Keratinocyte (primary cell): ENCODE measurements at regions not wholly inside any gene's neighbourhood (a gene's known extent, or its start where the extent isn't known, plus 50 kb on each side); places are given as distances from the start of the nearest gene placed in this dataset.

Source experiments
- DNase-seq: peaks from one replicate; pipeline ENCODE4 v3.0.0-alpha.2; 2011; ENCODE audit warnings: low read depth, missing footprints, low spot score
- FAIRE-seq: peaks from 2 replicates; lab custom pipeline; 2011; peaks lifted over from hg19 to GRCh38; lab: Jason Lieb, UNC
- H2AFZ ChIP-seq: 2 replicates; pipeline ENCODE4 v1.6.0; 2012; ENCODE audit warnings: low read length, control low read depth, inconsistent platforms; ENCODE audit not compliant: control insufficient read depth
- H3K27ac ChIP-seq: 2 replicates; pipeline ENCODE4 v1.5.1; 2011; ENCODE audit warnings: low read length; ENCODE audit not compliant: control insufficient read depth, insufficient read depth
- H3K27me3 ChIP-seq: 3 replicates; pipeline ENCODE4 v1.6.0; 2011; ENCODE audit warnings: low read length; ENCODE audit not compliant: control insufficient read depth, insufficient read depth; ENCODE audit errors: extremely low read depth
- H3K36me3 ChIP-seq, 2 experiments: 2 replicates in 1 of 2; 3 replicates in 1 of 2; pipeline ENCODE4 v1.5.1; 2011; ENCODE audit warnings: low read length in 2 of 2, mild to moderate bottlenecking in 1 of 2; ENCODE audit not compliant: control insufficient read depth in 2 of 2, insufficient read depth in 2 of 2; ENCODE audit errors: extremely low read depth in 1 of 2
- H3K4me1 ChIP-seq: 3 replicates; pipeline ENCODE4 v1.5.1; 2011; ENCODE audit warnings: low read length; ENCODE audit not compliant: control insufficient read depth, insufficient read depth; ENCODE audit errors: extremely low read depth
- H3K4me2 ChIP-seq: 3 replicates; pipeline ENCODE4 v1.6.0; 2011; ENCODE audit warnings: low read depth, low read length; ENCODE audit not compliant: control insufficient read depth, insufficient read depth; ENCODE audit errors: extremely low read depth
- H3K4me3 ChIP-seq, 3 experiments: fragments of 200-600 bp in 1 of 3; sonication (generic) in 1 of 3; 2 replicates in 2 of 3; 3 replicates in 1 of 3; pipeline ENCODE4 v1.5.1; 2011 to 2016; ENCODE audit warnings: low read length in 3 of 3, mild to moderate bottlenecking in 3 of 3, control low read depth in 2 of 3, inconsistent platforms in 1 of 3, low read depth in 1 of 3, mixed read lengths in 1 of 3, mixed run types in 1 of 3, moderate library complexity in 1 of 3; ENCODE audit not compliant: control insufficient read depth in 2 of 3, insufficient read depth in 2 of 3; ENCODE audit errors: extremely low read depth in 1 of 3
- H3K79me2 ChIP-seq: 2 replicates; pipeline ENCODE4 v1.6.0; 2012; ENCODE audit warnings: low read length; ENCODE audit not compliant: control insufficient read depth, insufficient read depth
- H3K9ac ChIP-seq: 3 replicates; pipeline ENCODE4 v1.6.0; 2011; ENCODE audit warnings: low read length; ENCODE audit not compliant: control insufficient read depth, insufficient read depth; ENCODE audit errors: extremely low read depth
- H3K9me1 ChIP-seq: 3 replicates; pipeline ENCODE4 v1.6.0; 2011; ENCODE audit warnings: low read length; ENCODE audit not compliant: control insufficient read depth, insufficient read depth; ENCODE audit errors: extremely low read depth
- H3K9me3 ChIP-seq: 2 replicates; pipeline ENCODE4 v1.5.1; 2012; ENCODE audit warnings: low read depth, low read length; ENCODE audit not compliant: control insufficient read depth
- H4K20me1 ChIP-seq: 3 replicates; pipeline ENCODE4 v1.6.0; 2011; ENCODE audit warnings: low read length; ENCODE audit not compliant: control insufficient read depth, insufficient read depth; ENCODE audit errors: extremely low read depth
- EZH2 ChIP-seq: IDR thresholded peaks from one replicate; pipeline ENCODE4 v1.6.1; 2012; ENCODE audit warnings: inconsistent platforms, mild to moderate bottlenecking, low read length, moderate library complexity
- dilution Hi-C: fragments of 300-500 bp; cut with MboI; formaldehyde crosslinking; loops from one replicate; pipeline ENCODE4 v1.7.0; 2020; ENCODE audit warnings: low sequenced_read_pairs; ENCODE audit not compliant: extremely low pct_ligation_motif_present
- TF ChIP-seq, protein P1 (sequence below), 3 experiments: IDR thresholded peaks in 1 of 3; conservative IDR thresholded peaks in 1 of 3; optimal IDR thresholded peaks in 1 of 3; 2 replicates in 2 of 3; 3 replicates in 1 of 3; pipeline versions ENCODE3 to v1.5.1; 2011; ENCODE audit warnings: low read length in 3 of 3, mild to moderate bottlenecking in 3 of 3, moderate library complexity in 2 of 3, control low read depth in 1 of 3, inconsistent platforms in 1 of 3; ENCODE audit not compliant: insufficient read depth in 2 of 3; ENCODE audit errors: extremely low read depth in 1 of 3

DNA sequence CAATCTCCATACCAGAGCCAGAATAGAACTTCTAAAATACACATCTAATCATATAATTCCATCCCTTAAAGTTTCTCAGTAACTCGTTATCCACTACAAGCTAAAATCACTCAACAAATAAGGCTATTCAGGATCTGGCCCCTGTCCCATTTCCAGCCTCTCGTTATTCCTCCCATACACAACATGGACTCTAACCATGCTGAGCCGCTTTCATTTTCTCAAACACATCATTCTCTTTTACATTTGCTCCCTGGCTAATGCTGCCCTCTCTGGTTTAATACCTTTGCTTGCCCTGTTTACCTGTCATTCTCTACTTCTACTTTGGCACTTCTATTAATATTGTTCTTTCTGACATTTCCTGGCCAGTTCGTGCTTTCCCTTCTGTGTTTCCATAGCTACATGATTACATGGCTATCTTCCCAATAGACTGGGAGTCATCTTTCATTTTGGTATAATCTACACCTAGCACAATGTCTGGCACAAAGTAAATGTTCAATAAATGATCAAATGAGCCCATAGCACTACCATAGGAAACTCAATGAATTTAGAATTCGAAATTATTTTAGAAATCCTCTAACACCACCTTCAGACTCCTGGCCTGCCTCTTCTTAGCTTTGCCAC, 163.6 kb upstream of the VRK2 start:
- Histone ChIP-seq H3K4me3 (no peak overlapping the region), H4K20me1 (no peaks in the 10 kb centered on the region), H3K79me2 (no peaks in the 10 kb centered on the region), H3K9me1 (no peaks in the 10 kb centered on the region), H3K27me3 (no peaks in the 10 kb centered on the region), H3K4me2 (no peak overlapping the region), H2AFZ (no peak overlapping the region), H3K9me3 (no peaks in the 10 kb centered on the region), H3K9ac (no peak overlapping the region), H3K36me3 (no peaks in the 10 kb centered on the region), H3K4me1 (no peaks in the 10 kb centered on the region), H3K27ac (no peak overlapping the region)
- TF ChIP-seq, protein P1, sequence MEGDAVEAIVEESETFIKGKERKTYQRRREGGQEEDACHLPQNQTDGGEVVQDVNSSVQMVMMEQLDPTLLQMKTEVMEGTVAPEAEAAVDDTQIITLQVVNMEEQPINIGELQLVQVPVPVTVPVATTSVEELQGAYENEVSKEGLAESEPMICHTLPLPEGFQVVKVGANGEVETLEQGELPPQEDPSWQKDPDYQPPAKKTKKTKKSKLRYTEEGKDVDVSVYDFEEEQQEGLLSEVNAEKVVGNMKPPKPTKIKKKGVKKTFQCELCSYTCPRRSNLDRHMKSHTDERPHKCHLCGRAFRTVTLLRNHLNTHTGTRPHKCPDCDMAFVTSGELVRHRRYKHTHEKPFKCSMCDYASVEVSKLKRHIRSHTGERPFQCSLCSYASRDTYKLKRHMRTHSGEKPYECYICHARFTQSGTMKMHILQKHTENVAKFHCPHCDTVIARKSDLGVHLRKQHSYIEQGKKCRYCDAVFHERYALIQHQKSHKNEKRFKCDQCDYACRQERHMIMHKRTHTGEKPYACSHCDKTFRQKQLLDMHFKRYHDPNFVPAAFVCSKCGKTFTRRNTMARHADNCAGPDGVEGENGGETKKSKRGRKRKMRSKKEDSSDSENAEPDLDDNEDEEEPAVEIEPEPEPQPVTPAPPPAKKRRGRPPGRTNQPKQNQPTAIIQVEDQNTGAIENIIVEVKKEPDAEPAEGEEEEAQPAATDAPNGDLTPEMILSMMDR (optimal IDR thresholded peaks at IDR 0.05 in 1 of 3, IDR thresholded peaks at IDR 0.05 in 1 of 3, conservative IDR thresholded peaks at IDR 0.05 in 1 of 3; ENCODE audit: extremely low read depth in 1 of 3, insufficient read depth in 2 of 3, low read length in 3 of 3) = no peak
- no peak for TF ChIP-seq EZH2
- dilution Hi-C loops = no loop called here
- no peak for DNase-seq
- no peak for FAIRE-seq

DNA sequence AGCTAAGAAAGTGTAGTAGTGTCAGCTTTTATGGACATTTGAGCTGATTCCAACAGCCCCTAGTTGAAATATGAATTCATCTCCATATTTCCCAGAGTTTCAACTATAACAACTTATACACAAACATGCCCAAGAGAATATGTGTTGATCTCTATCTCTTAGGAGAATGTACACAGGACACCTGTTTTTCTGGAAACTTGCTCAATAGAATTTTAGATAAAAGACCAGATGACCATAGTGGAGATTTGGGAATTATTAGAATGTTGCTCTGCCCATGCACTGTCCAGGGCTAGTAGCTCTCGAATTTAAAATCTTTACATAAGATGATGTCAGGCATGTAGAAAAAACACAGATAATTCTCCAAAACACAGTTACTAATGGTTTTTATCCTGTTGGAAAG, 162.3 kb upstream of the VRK2 start:
- H2AFZ ChIP-seq = no peak overlapping the region
- no peak overlapping the region for H3K9ac ChIP-seq
- dilution Hi-C loops = no loop called here
- H3K36me3 ChIP-seq = no peaks in the 10 kb centered on the region
- TF ChIP-seq, protein P1 (optimal IDR thresholded peaks at IDR 0.05 in 1 of 3, IDR thresholded peaks at IDR 0.05 in 1 of 3, conservative IDR thresholded peaks at IDR 0.05 in 1 of 3; ENCODE audit: extremely low read depth in 1 of 3, insufficient read depth in 2 of 3, low read length in 3 of 3) = no peak
- no peak for TF ChIP-seq EZH2
- no peaks in the 10 kb centered on the region for H4K20me1 ChIP-seq
- H3K79me2 ChIP-seq = no peaks in the 10 kb centered on the region
- H3K27me3 ChIP-seq = no peaks in the 10 kb centered on the region
- no peaks in the 10 kb centered on the region for H3K9me1 ChIP-seq
- no peak for FAIRE-seq
- no peak overlapping the region for H3K4me2 ChIP-seq
- H3K4me1 ChIP-seq = no peaks in the 10 kb centered on the region
- no peaks in the 10 kb centered on the region for H3K9me3 ChIP-seq
- no peak for DNase-seq
- H3K4me3 ChIP-seq = no peak overlapping the region
- no peak overlapping the region for H3K27ac ChIP-seq
